ENCODE measurements at regions not wholly inside any gene's neighbourhood (a gene's known extent, or its start where the extent isn't known, plus 50 kb on each side); places are given as distances from the start of the nearest gene placed in this dataset.

DNA sequence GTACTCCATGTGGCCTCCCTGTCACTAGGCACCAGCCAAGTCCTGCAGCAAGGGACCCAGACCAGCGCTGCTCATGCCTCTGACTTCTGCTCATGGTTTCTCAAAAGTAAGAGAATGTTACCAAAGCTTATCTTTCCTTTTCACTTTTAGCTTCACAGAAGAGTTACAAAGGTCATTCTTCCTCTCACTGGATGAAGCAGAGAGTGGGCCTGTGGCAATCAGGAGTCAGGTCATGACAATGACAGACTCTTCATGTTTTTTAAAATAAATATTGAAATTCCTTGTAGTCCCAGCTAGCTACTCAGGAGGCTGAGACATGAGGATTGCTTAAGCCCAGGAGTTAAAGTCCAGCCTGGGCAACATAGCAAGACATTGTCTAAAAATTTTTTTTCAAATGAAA is 126.1 kb downstream of the OSR1 start:
- DNase-seq, result no peak

DNA sequence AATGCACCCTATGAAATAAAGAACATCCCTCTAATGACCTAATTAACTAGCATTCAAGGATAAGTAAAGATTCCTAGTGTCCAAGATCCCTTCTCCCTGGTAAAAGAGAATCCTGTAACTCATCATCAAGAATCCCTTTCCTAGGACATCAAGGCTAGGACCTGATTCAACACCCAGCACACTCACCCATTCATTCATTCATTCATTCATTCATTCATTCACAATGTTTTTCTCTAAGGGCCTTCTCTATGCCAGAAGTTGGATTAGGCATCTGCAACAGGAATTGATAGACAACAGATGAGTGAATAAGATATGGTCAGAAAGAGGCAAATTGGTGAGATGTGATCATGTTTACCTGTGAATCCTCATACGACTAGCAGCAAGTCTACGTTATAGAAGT is 126.8 kb downstream of the OSR1 start:
- DNase-seq, result no peak

- no peak for DNase-seq
These were observed 127.8 kb downstream of the OSR1 start for GRCh38 chr2:19230626-19231025.

- no peak for DNase-seq
These were observed 129.7 kb downstream of the OSR1 start for GRCh38 chr2:19228715-19229114.

DNA sequence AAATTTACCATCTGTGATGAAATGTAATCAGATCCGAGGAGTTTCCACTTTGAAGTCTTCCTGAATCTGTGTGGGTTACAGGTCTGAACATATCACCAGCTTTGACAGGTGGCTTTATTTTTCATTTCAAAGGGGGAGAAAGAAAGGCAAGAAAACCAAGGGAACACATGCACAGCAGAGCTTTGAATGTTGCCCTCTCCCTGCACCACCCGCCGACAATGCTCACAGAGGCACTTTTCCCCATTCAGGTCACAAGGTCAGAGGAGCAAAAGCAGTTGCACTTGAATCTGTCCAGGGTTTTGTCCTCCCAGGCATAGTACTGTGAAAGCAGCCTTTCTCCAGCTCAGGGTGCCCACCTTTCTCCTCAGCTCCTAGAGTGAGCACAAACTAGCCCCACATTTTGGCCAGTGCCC is 130.2 kb downstream of the OSR1 start:
- no peak for DNase-seq

GRCh38 chr2:19226871-19227270 is 131.6 kb downstream of the OSR1 start:
- no peak for DNase-seq

DNA sequence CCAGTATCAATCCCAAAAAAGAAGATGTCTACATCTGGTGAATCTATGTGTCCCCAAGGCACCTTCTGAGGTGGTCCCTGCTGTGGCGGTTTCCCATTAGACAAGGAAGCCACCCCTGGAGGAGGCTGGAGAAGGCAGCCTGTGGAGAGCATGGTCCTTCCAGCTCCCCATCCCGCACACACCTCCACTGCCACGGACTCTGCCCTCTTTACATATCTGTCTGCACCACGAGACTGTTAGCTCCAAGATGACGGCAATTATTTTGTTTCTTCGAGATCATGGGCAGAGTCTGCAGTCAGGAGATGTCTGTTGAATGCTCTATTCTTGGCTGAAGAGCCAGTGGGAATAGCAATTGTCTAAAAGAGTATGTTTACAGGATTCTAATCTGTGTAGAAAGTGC is 132.0 kb downstream of the OSR1 start:
- no peak for DNase-seq

DNA sequence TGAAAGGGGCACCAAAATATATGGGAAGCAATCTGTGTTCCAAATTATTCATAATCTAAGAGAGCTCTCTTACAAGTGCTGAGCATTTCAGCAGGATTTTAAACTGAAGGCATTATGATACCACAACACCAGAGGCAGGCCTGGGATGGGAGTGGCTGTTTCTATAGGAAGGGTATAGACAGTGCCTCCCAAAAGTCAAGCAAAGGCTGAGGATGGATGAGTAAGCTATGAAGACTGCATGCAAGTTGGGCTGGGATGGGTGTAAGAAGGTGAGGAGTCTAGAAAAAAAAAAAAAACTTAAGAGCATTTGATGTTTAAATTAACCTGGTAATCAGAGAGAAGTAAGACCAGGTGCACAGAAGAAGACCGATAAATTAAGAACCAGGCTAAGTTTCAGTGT is 132.5 kb downstream of the OSR1 start:
- DNase-seq, result no peak

DNA sequence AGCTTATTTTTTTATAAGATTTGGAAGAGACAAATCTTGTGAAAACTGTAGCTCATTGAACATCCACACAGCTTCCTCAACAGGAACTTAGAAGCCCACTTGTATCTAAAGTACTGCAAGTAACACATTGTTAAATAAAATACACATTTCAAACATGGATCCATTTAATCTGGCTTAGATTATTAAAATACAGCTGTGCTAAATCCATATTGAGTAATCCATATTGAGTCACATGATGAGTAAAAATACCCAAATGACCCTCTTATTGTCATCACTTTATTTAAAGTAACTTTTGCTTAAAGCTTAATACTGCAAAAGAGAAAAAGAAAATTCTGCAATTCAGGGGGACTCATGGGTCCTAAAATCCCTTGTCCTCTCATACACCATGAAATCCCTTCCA is 133.3 kb downstream of the OSR1 start:
- DNase-seq, result no peak

DNA sequence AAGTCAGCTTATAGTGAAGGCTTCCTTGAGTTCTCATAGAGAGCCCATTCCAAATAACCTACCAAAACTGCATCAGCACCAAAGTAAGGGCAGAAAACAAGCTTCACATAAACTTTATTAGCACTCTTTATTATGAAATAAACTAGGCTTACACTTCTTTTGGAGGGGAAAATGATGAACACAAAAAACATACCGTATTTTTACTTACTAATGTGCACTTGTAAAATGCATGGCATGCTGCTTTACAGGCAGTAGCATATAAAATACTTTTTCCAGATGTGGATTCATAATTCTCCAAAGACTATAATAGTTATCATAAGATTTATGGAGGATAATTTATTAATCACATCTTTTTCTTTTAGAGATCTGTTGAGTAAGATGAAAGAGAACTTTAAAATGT is 133.9 kb downstream of the OSR1 start:
- no peak for DNase-seq

- no peak for DNase-seq
These were observed 134.4 kb downstream of the OSR1 start for GRCh38 chr2:19224011-19224410.

GRCh38 chr2:19219060-19219459 is 139.4 kb downstream of the OSR1 start:
- no peak for DNase-seq

DNA sequence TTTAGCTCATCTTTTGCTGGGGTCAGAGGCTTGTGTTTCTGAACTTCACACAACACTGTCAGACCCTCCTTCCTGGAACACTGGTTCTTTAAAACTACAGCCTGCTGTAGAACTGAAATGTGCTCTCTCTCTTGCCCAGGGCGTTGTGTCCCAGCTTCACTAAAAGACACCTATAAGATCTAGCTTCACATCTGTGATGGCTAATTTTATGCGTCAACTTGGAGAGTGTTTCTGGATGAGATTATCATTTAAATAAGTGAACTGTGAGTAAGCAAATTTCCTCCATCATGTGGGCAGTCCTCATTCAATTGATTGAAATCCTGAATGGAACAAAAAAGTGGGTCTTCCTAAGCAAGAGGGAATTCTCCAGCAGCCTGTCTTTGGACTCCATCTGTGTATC is 140.3 kb downstream of the OSR1 start:
- no peak for DNase-seq

DNA sequence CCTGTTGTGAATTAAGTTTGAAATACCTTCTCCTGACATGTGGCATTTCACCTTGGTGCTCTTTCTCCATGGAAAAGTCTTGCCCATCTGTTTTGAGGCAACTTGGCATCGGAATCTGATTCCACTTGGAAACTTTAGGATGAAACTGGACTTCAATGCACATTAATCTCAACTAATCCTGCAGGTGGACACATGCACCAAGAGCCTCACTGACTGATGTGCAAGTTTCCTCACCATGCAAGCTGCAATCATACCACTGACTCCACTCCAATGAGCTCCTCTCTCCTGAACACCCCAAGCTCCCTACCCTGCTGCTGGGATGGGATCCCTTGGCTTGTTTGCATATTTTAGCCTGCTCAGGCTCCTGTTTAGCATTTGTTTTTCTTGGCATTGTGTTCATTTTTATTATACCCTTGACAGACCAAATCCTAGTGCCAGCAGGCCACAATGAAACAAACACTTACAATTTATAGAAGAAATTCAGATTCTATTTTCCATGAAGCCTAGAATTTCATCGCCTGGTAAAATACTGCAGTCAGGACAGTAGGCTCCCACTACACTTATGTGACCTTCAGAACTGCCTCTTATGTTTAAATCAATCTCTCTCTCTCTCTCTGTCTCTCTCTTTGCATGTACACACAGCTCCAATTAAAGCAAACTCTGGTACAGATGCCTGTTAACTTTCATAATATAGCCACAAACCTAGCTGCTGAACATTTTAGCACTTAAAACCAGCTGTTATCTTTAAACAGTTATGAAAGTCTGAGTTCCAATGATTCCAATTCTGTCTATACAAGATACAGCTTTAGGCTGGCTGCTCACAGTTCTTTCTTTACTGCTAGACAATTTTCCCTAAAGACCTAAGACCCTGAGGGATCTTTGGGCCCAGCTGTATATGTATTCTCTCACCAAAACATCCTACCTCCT is 141.5 kb downstream of the OSR1 start:
- no peak for DNase-seq

DNA sequence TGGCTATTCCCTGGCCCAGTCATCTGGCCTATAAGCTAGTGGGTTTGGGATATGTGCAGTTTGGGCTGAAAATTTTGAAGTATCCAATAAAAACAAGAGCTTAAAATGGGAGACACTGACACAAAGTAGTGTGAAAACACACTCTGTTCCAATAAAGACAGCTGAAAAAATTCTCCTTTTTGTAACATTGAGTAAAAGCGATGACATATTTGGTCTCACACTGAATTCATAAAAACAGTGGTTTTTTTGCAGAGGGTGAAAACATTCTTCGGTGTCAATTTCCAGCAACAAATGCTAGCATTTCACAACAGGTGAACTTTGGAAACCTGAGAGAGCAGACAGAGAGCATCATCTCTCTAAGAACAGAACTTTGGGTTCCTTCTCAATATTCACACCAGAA is 142.2 kb downstream of the OSR1 start:
- no peak for DNase-seq

- DNase-seq, result no peak
These were observed 143.6 kb downstream of the OSR1 start for GRCh38 chr2:19214682-19215391.

DNA sequence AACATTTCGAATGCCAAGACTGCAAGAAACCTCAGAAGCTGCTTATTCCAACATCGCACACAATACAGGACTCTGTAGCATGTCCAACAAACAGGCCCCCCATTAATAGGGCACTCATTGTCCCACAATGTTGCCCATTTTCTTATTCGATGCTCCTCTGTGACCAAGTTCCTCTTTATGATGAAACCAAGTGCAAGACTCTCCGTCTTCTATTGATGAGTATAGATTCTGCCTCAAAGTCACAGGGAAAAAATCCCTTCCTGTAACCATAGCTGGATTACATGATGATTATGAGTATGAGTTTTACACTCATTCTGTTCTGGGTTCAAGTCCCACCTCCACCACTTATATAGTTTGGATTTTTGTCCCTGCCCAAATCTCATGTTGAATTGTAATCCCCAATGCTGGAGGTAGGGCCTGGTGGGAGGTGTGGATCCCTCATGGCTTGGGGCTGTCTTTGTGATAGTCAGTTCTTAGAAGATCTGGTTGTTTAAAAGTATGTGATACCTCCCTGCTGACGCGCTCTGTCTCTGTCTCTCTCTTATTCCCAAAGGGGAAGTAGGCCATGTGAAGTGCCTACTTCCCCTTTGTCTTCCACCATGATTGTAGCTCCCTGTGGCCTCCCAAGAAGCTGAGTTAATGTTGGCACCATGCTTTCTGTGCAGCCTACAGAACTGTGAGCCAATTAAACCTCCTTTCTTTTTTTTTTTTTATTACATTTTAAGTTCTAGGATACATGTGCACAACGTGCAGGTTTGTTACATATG is 148.7 kb downstream of the OSR1 start:
- DNase-seq, result no peak

- DNase-seq, result no peak
These were observed 149.8 kb downstream of the OSR1 start for GRCh38 chr2:19208479-19209199.

DNA sequence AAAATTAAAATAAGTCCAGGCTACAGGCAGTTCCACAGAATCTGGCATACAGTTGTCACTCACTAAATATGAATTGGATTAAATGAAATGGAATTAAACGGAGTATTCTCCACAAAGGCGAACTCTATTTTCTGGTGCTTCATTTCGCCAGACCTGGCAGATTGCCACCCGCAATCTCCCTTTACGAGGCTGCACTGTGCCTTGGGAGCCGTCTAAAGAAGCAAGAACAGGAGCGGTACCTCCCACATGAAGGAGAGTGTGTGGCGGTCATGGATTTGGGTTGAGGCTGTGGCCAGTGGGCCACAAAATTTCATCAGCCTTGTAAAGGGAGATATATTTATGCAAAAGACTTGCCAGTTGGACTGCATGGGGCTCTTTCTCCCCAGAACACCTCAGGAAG is 151.0 kb downstream of the OSR1 start:
- no peak for DNase-seq

- no peak for DNase-seq
These were observed 152.4 kb downstream of the OSR1 start for GRCh38 chr2:19205983-19206533.

GRCh38 chr2:19203866-19204265 is 154.6 kb downstream of the OSR1 start:
- no peak for DNase-seq

DNA sequence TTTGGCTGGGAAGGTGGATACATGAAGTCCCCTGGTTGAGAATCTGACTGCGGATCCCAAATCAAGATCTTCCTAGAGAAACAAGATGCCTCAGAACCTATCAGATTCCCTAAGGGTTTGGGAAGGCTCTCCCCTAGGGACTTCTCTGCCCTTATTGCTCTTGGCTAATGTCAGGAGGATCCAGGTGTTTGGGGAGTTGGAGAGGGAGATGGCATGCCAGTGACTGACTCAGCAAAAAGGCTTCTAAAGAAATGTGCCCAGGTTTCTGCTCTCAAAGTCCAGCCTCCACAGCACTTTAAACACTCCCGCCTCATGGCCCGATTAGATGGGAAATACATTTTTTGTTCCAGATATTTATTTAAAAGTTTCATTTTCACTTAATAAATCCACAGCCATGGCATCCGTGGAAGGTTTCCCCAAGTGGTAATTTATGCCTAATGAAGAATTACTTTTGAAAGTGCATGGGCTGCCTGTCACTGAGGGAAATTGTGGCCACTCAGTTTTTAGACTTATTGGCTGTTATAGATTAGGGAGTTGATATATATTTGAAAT is 156.4 kb downstream of the OSR1 start:
- no peak for DNase-seq

Measured in stimulated activated naive CD4-positive, alpha-beta T cell (primary cell).